NB4 (cell line): ENCODE measurements at regions not wholly inside any gene's neighbourhood (a gene's known extent, or its start where the extent isn't known, plus 50 kb on each side); places are given as distances from the start of the nearest gene placed in this dataset.
A peak's percentile ranks its signal among the peaks of the same experiment; 100 is the strongest.

ENCODE experiments used
- DNase-seq: peaks from one replicate; pipeline ENCODE4 v3.0.0; 2010; ENCODE audit warnings: low read depth
- H3K4me3 ChIP-seq: one replicate; pipeline ENCODE4 v1.5.1; 2011; ENCODE audit warnings: mild to moderate bottlenecking, low read depth, low read length, moderate library complexity
- MYC ChIP-seq: IDR thresholded peaks from 2 replicates; pipeline ENCODE4 v1.6.1; 2011; ENCODE audit warnings: low read depth, low read length
- POLR2A ChIP-seq: IDR thresholded peaks from 2 replicates; pipeline ENCODE4 v1.6.1; 2011; ENCODE audit warnings: mild to moderate bottlenecking; ENCODE audit not compliant: insufficient read length; ENCODE audit errors: extremely low read depth
- TF ChIP-seq, protein P1 (sequence below): IDR thresholded peaks from 2 replicates; pipeline ENCODE4 v1.6.1; 2011; ENCODE audit warnings: low read depth, low read length
- TF ChIP-seq, protein P2 (sequence below): IDR thresholded peaks from one replicate; pipeline ENCODE4 v1.5.1; 2012; ENCODE audit warnings: low read depth, low read length

DNA sequence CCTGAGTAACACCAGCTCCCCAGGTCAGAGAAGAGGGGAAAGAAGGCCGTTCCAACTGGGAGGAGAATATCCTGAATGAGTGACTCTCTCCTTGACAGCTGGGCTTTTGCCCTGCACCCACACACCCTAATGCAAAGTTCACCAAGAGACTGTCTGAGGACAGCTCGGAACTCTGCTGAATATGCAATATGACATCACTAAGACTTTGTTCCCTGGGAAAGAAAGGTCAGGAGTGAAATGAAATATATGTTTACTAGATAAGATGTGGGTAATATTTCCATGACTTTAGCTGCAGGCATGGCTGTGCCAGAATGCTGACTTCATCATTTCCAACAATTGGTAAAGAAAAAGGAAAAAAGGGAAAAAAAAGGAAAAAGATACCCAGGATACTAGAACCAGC is 488.2 kb upstream of the RAB6C start:
- no peak for TF ChIP-seq MYC
- TF ChIP-seq, protein P1, sequence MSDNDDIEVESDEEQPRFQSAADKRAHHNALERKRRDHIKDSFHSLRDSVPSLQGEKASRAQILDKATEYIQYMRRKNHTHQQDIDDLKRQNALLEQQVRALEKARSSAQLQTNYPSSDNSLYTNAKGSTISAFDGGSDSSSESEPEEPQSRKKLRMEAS: no peak
- TF ChIP-seq POLR2A: no peak
- TF ChIP-seq, protein P2, sequence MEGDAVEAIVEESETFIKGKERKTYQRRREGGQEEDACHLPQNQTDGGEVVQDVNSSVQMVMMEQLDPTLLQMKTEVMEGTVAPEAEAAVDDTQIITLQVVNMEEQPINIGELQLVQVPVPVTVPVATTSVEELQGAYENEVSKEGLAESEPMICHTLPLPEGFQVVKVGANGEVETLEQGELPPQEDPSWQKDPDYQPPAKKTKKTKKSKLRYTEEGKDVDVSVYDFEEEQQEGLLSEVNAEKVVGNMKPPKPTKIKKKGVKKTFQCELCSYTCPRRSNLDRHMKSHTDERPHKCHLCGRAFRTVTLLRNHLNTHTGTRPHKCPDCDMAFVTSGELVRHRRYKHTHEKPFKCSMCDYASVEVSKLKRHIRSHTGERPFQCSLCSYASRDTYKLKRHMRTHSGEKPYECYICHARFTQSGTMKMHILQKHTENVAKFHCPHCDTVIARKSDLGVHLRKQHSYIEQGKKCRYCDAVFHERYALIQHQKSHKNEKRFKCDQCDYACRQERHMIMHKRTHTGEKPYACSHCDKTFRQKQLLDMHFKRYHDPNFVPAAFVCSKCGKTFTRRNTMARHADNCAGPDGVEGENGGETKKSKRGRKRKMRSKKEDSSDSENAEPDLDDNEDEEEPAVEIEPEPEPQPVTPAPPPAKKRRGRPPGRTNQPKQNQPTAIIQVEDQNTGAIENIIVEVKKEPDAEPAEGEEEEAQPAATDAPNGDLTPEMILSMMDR: no peak
- DNase-seq: no peak

DNA sequence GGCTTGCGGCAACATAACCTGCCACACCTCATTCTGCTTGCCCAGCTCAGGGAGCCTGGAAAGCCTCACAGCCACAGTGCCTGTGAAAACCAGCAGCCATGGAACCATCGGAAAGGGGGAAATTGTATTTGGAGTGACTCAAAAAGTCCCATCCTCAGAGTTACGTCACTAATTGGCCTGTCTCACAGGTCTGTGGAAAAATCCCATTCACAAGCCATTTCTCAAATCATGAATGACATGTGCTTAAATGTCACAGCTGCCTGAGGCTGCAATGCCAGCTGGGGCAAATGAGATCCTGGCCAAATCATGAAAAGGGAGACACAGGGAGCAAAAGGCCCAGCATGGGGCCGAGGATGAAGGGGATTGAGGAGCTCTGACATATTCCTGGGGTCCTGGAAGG is 486.9 kb upstream of the RAB6C start:
- no peak for TF ChIP-seq MYC
- TF ChIP-seq, protein P2: no peak
- TF ChIP-seq, protein P1: no peak
- no peak for TF ChIP-seq POLR2A
- H3K4me3 ChIP-seq: no peak overlapping the region
- no peak for DNase-seq

More for the DNA sequence above, 488.2 kb upstream of the RAB6C start:
- no peak overlapping the region for H3K4me3 ChIP-seq

DNA sequence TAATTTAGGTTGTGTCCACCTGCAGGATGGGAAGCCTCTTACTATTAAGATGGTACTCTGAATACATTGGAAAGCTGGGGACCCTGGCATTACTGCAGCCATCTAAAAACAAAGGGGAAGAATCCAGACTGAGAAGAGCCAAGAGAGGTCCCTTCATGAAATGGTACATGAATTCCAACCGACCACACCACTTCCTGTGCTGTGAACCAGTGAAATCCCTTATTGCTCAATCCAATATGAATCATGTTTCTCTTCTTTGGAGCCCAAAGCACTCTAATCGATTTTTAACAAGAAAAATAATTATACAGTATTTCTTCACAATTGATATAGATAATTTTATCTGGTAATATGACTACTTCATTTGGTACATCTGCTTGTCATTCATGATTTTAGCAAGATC is 479.7 kb upstream of the RAB6C start:
- DNase-seq: peak; percentile 66
- no peak overlapping the region for H3K4me3 ChIP-seq
- TF ChIP-seq, protein P2: no peak
- no peak for TF ChIP-seq POLR2A
- TF ChIP-seq, protein P1: no peak
- TF ChIP-seq MYC: no peak

DNA sequence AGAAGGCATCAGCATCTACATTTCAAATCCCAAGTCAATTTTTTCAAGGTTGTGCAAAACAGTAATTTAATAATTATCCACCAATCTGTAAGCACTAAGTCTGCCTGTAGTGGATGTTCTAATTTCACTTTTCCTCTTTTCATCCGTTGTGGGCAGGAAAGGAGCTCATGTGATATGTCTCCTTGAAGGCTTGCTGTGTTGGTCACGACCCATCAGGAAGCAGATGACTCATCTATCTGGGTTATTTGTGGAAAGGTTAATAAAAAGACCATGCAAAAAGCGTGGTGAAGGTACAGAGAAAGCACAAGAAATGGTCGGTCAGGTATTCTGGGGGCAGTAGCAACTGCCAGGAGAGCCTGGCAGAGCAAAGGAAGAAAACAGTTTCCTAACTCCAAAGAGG is 476.7 kb upstream of the RAB6C start:
- TF ChIP-seq, protein P1: no peak
- TF ChIP-seq MYC (no peak), POLR2A (no peak)
- TF ChIP-seq, protein P2: no peak
- peak; percentile 9 for DNase-seq

DNA sequence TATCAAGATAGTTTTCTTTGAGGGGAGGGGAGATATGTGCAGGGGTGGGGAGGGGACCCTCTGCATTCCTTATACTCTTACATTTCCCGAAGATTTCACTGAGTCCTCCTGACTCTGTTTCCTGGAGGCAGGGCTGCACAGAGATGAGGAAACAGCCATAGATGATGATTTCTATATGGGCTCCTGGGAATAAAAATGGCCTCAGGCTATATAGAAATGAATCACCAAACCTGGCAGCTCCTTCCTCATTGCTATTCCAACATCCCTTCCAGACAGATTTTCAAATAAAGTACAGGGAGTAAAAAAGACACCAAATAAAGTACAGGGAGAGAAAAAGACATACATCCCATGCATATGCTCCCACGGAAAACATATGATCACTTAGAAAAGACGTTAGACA is 474.8 kb upstream of the RAB6C start:
- DNase-seq: no peak
- no peak overlapping the region for H3K4me3 ChIP-seq
- TF ChIP-seq, protein P2: no peak
- TF ChIP-seq POLR2A (no peak), MYC (no peak)
- TF ChIP-seq, protein P1: no peak

More for the DNA sequence above, 476.7 kb upstream of the RAB6C start:
- no peak overlapping the region for H3K4me3 ChIP-seq
